Left lung (tissue), 4 donors: ENCODE measurements at regions not wholly inside any gene's neighbourhood (a gene's known extent, or its start where the extent isn't known, plus 50 kb on each side); places are given as distances from the start of the nearest gene placed in this dataset.

Experiments used
- ATAC-seq: fragments of 200-7000 bp; cut with Tn5 transposase; one replicate; pipeline ENCODE4 v1.9.1; 2020; ENCODE audit warnings: moderate library complexity
- DNase-seq, 4 donors: peaks; one replicate each; pipeline ENCODE4 v3.0.0-alpha.2; 2013 to 2020
- H3K27ac ChIP-seq, 2 donors: fragments of 200-600 bp; sonication (generic) in 1 of 2; one replicate each; pipeline versions ENCODE4 v1.5.0 to v1.8.0; 2020 to 2021
- H3K27me3 ChIP-seq, 2 donors: fragments of 200-600 bp; sonication (generic) in 1 of 2; one replicate each; pipeline versions ENCODE4 v1.5.0 to v1.8.0; 2020 to 2021
- H3K36me3 ChIP-seq, 2 donors: fragments of 200-600 bp; sonication (generic) in 1 of 2; one replicate each; pipeline versions ENCODE4 v1.5.0 to v1.8.0; 2020 to 2021
- H3K4me1 ChIP-seq, 2 donors: fragments of 200-600 bp; one replicate each; pipeline ENCODE4 v1.8.0; 2021
- H3K4me3 ChIP-seq, 2 donors: fragments of 200-600 bp; sonication (generic) in 1 of 2; one replicate each; pipeline versions ENCODE4 v1.5.0 to v1.8.0; 2020 to 2021; ENCODE audit warnings: mild to moderate bottlenecking in 1 of 2
- H3K9me3 ChIP-seq, 2 donors: fragments of 200-600 bp; sonication (generic) in 1 of 2; one replicate each; pipeline versions ENCODE4 v1.5.0 to v1.8.0; 2020 to 2021
- intact Hi-C, 2 donors: fragments of 100-400 bp; cut with DNase I; formaldehyde crosslinking; loops; one replicate each; pipeline versions ENCODE4 v1.11.2 to v1.14.2; 2022
- TF ChIP-seq, protein P1 (sequence below), 2 donors: fragments of 200-600 bp; sonication (generic) in 1 of 2; IDR thresholded peaks; one replicate each; pipeline versions ENCODE4 v1.5.0 to v1.8.0; 2021; ENCODE audit warnings: antibody characterized with exemption in 2 of 2
- donor health status: DM: no; HTN: yes; CAD: no.
- donor health status: DM: no; HTN: no; CAD: no.

DNA sequence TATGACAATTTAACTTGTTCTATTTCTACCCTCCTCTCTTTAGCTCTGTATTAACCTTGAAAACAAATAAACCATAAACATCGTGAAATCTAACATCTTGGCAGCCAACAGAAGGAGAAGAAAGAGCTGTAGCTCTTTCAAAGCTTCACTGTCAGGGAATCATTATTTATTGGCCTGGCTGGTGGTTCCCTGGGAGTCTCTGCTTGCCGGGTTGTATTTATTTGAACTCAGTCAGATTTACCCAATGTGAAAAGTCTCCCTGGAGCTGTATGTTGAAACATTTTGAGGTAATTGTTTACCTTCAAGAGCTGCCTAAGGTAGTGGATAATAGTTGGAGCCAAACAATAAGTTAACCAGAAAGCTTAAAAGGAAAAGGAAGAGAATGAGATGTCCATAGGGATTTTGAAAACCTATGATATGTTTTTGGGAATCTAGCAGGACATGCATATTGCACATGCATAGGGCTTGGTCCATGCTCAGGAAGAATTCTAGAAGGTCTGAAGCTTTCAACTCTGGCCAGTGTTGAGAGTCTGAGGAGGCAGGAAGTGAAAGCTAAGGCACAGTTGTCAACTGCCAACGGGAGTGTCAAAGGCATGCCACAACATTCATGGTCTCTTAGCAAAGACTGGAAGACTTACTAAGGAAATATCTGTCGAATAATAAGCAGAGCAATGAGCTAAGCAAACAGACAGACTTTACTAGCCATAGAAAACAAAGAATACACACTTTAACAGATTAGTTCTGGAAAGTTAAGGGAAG lies 621.6 kb downstream of the PCDH7 start:
- Histone ChIP-seq H3K4me1 (no peaks in the 10 kb centered on the region), H3K36me3 (no peaks in the 10 kb centered on the region), H3K9me3 (peaks cover 0 to 27% of the 10 kb centered on the region in 2 donors), H3K4me3 (no peak overlapping the region), H3K27ac (no peak overlapping the region), H3K27me3 (no peaks in the 10 kb centered on the region)
- ATAC-seq = no peak
- intact Hi-C loops = no loop called here
- TF ChIP-seq, protein P1, sequence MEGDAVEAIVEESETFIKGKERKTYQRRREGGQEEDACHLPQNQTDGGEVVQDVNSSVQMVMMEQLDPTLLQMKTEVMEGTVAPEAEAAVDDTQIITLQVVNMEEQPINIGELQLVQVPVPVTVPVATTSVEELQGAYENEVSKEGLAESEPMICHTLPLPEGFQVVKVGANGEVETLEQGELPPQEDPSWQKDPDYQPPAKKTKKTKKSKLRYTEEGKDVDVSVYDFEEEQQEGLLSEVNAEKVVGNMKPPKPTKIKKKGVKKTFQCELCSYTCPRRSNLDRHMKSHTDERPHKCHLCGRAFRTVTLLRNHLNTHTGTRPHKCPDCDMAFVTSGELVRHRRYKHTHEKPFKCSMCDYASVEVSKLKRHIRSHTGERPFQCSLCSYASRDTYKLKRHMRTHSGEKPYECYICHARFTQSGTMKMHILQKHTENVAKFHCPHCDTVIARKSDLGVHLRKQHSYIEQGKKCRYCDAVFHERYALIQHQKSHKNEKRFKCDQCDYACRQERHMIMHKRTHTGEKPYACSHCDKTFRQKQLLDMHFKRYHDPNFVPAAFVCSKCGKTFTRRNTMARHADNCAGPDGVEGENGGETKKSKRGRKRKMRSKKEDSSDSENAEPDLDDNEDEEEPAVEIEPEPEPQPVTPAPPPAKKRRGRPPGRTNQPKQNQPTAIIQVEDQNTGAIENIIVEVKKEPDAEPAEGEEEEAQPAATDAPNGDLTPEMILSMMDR (IDR thresholded peaks at IDR 0.05) = no peak
- DNase-seq = no peak

DNA sequence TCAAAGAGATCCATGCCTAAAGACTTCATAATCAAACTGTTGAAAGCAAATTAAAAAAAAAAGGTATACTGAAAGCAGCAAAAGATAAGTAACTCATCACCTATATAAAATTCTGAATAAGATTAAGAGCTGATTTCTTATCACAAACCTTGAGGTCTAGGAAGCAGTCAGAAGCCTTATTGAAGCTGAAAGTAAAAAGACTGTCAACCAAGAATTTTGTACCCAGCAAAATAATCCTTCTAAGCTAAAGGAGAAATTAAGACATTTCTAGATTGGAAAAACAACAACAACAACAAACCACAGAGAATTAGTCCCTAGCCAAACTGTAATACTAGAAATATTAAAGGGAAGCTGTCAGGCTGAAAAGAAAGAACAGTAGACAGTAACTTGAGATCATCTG lies 622.9 kb downstream of the PCDH7 start:
- TF ChIP-seq, protein P1 (IDR thresholded peaks at IDR 0.05) = no peak
- H3K27me3 ChIP-seq = no peaks in the 10 kb centered on the region
- no peak overlapping the region for H3K4me3 ChIP-seq
- H3K4me1 ChIP-seq = no peaks in the 10 kb centered on the region
- H3K27ac ChIP-seq = no peak overlapping the region
- ATAC-seq (no peak), DNase-seq (no peak)
- no peaks in the 10 kb centered on the region for H3K36me3 ChIP-seq
- intact Hi-C loops = no loop called here
- H3K9me3 ChIP-seq = peaks cover 0 to 27% of the 10 kb centered on the region in 2 donors

GRCh38 chr4:31349907-31350306 lies 629.7 kb downstream of the PCDH7 start:
- Histone ChIP-seq H3K27ac (no peak overlapping the region), H3K36me3 (no peaks in the 10 kb centered on the region), H3K4me3 (no peak overlapping the region), H3K9me3 (no peaks in the 10 kb centered on the region), H3K4me1 (no peaks in the 10 kb centered on the region), H3K27me3 (no peaks in the 10 kb centered on the region)
- TF ChIP-seq, protein P1 (IDR thresholded peaks at IDR 0.05) = no peak
- ATAC-seq (no peak), DNase-seq (no peak)
- intact Hi-C loops = no loop called here

GRCh38 chr4:31351695-31352094 lies 631.5 kb downstream of the PCDH7 start:
- no peak overlapping the region for H3K27ac ChIP-seq
- H3K27me3 ChIP-seq = no peaks in the 10 kb centered on the region
- intact Hi-C loops = no loop called here
- H3K9me3 ChIP-seq = no peaks in the 10 kb centered on the region
- no peak overlapping the region for H3K4me3 ChIP-seq
- TF ChIP-seq, protein P1 (IDR thresholded peaks at IDR 0.05) = no peak
- ATAC-seq (no peak), DNase-seq (no peak)
- H3K36me3 ChIP-seq = no peaks in the 10 kb centered on the region
- no peaks in the 10 kb centered on the region for H3K4me1 ChIP-seq

GRCh38 chr4:31356839-31357238 lies 636.7 kb downstream of the PCDH7 start:
- no peak overlapping the region for H3K27ac ChIP-seq
- H3K4me3 ChIP-seq = no peak overlapping the region
- TF ChIP-seq, protein P1 (IDR thresholded peaks at IDR 0.05) = no peak
- ATAC-seq (no peak), DNase-seq (no peak)
- intact Hi-C loops = no loop called here
- no peaks in the 10 kb centered on the region for H3K36me3 ChIP-seq
- H3K9me3 ChIP-seq = peaks cover 0 to 2% of the 10 kb centered on the region in 2 donors
- no peaks in the 10 kb centered on the region for H3K4me1 ChIP-seq
- no peaks in the 10 kb centered on the region for H3K27me3 ChIP-seq
